Heart left ventricle (tissue), 13 donors: ENCODE measurements at regions not wholly inside any gene's neighbourhood (a gene's known extent, or its start where the extent isn't known, plus 50 kb on each side); places are given as distances from the start of the nearest gene placed in this dataset.

Experiments used
- CTCF ChIP-seq, 12 donors: fragments of 200-600 bp; sonication (generic) in 4 of 12; IDR thresholded peaks; one replicate each; pipeline versions ENCODE4 v1.5.0 to v1.8.0; 2018 to 2022; ENCODE audit warnings: antibody characterized with exemption in 12 of 12, mild to moderate bottlenecking in 5 of 12
- POLR2A ChIP-seq, 2 donors: fragments of 450-650 bp; IDR thresholded peaks; one replicate each; pipeline ENCODE4 v1.6.1; 2017; ENCODE audit warnings: antibody characterized with exemption in 2 of 2, mild to moderate bottlenecking in 2 of 2, moderate library complexity in 2 of 2
- donor health status: ischemic (EF 13 %, LVEDD 7.1; RV severe dilation, severe dysfunction).
- donor health status: DM: no; HTN: yes; CAD: no.
- donor health status: DM: no; HTN: no; CAD: no.
- donor health status: ischemic (EF 25% LVEDD 6.9; RV normal size, moderate dysfunction).
- donor health status: ischemic (EF 25% LVEDD 5.7; RV mildly dilated, moderate dysfunction).
- donor health status: ischemic (EF 35%, LVEDD 5.7; RV mildly dilated, moderate dysfunction).
- donor health status: nonischemic (EF 11% LVEDD 7.7; RV severe dilation, severe dysfunction).
- donor health status: DM: yes; HTN: yes; CAD: no.
- donor health status: PGD.
- donor health status: ischemic (EF 29% LVEDD 5.4; RV normal size, mild dysfunction).
- donor health status: nonischemic (EF 23%, LVEDD 6.1; RV moderate dilation, normal function).

DNA sequence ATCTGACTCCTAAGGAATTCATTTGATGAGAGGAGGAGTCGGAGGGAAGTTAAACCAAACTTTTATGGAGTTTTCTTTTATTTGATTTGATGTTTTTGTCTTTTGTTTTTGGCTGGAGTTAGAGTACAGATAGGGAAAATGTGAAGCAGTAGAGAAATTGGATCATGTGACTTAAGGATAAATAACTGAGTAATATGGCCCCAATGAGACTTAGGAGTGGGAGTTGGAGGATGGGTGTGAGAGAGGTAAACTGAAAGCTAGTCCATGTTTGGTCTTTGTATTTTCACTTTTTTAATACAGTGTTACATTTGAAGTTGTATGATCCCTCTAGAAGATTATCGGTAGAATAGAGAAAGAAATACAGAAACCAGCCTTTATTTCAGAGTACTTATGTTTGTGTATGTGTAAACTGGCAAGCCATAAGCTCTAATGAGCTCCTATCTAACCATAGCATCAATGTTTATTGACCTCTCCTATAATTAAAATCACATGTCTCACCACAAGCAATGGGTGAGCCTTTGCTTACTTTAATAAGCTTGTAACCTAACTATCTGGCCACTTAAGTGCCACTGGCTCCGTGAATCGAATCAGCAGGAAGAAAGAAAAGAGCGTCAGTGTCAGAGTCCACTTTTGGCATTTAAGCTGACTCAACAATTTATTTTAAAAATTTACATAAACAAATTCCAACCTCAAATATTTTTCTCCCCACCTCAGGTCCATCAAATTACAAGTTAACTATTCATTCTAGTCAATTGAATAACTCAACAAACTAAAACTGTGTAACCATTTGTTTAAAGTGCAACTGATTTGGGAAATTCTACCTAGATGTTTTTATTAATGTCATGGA is 113.8 kb downstream of the EPDR1 start:
- no peak for TF ChIP-seq CTCF (IDR thresholded peaks at IDR 0.05)
- no peak for TF ChIP-seq POLR2A (IDR thresholded peaks at IDR 0.05)
